ENCODE measurements at regions not wholly inside any gene's neighbourhood (a gene's known extent, or its start where the extent isn't known, plus 50 kb on each side); places are given as distances from the start of the nearest gene placed in this dataset.

DNA sequence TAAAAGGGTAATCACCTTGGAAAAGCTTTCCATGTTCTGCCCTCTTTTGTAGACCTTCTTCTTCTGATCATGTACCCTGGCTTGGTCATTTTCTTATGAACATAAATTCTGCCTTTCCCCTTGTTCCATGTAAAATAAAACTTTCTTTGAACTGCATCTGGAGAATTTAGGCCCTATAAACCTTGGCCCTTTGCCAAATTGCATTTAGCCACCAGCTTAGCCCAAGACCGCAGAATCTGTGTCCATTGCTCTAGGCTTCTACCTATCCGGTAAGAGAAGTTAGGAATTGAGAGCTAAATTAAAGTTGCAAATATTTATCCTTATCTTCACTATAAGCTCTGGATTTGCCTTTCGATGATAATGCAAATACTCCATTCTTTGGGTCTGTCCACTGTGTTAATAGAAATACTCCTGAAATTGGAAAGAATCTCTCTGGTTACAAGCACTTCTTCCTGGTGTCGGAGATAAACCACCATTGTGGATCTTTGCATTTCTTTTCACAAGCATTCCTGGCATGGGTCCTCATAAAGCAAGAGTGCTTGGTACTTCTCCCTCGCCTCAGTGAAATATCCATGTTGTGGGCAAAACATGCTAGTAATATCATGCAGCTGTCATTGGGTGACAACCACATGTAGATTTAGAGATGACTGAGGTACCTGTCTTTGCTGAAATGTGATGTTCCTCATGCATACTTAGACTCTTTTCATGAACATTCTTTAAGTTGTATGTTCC lies 698.0 kb upstream of the WWC1 start:
- Histone ChIP-seq H3K27me3 (ENCODE audit: control insufficient read depth in 2 of 2, insufficient read depth in 2 of 2, low read length in 2 of 2) (no peaks in the 10 kb centered on the region), H3K9me3 (replicated peaks; ENCODE audit: control insufficient read depth, insufficient read depth, low read length) (peaks cover 4% of the 10 kb centered on the region), H3K4me3 (replicated peaks in 1 of 3; ENCODE audit: insufficient read depth in 1 of 3, low read depth in 1 of 3, low read length in 3 of 3) (no peak overlapping the region), H3K27ac (ENCODE audit: insufficient read depth, low read depth, low read length) (no peak overlapping the region), H3K36me3 (ENCODE audit: control insufficient read depth in 2 of 2, extremely low read depth in 1 of 2, insufficient read depth in 2 of 2, low read length in 2 of 2) (no peaks in the 10 kb centered on the region), H2AFZ (ENCODE audit: low read depth, low read length) (no peak overlapping the region), H3K4me1 (ENCODE audit: control insufficient read depth, extremely low read depth, insufficient read depth, low read length) (no peaks in the 10 kb centered on the region), H4K20me1 (replicated peaks; ENCODE audit: control insufficient read depth, extremely low read depth, insufficient read depth, low read length) (no peaks in the 10 kb centered on the region), H3K4me2 (ENCODE audit: insufficient read depth, low read length) (no peak overlapping the region), H3K79me2 (ENCODE audit: control insufficient read depth, insufficient read depth, low read length) (no peaks in the 10 kb centered on the region), H3K9ac (replicated peaks; ENCODE audit: extremely low read depth, insufficient read depth, low read length) (no peak overlapping the region), H3K9me1 (replicated peaks; ENCODE audit: control insufficient read depth, extremely low read depth, insufficient read depth, low read length) (no peaks in the 10 kb centered on the region)
- no peak for TF ChIP-seq GATA2 (IDR thresholded peaks at IDR 0.05; ENCODE audit: insufficient read depth, insufficient read length, low read depth, low read length)
- no peak for TF ChIP-seq JUN (IDR thresholded peaks at IDR 0.05; ENCODE audit: borderline replicate concordance, insufficient read depth, insufficient read length, low read depth)
- intact Hi-C loops (cut with micrococcal nuclease) (no loop called here), dilution Hi-C loops (cut with MboI; ENCODE audit: extremely low pct_ligation_motif_present, low sequenced_read_pairs) (no loop called here)
- ChIA-PET POLR2A (no interaction called here), CTCF (no interaction called here)
- FAIRE-seq (no peak), DNase-seq (ENCODE audit: low read depth, low spot score) (no peak)
- no TSS peak for BruUV-seq (replicated peaks)

DNA sequence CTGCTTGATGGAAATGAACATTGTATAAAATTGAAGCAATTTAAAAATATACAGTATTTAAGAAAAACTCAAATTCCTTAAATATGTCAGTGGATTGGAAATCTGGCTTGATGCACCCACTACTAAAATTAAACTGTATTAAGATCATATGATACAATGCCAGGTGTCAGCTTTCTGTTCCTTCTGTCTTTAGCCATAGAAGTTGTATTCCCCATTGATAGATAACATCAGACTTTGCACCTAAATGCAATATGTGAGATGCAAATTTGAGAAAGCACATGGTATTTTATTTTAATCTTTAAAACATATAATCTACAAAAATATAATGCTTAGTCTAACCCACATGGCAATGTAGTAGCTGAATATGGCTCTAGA lies 697.4 kb upstream of the WWC1 start:
- H3K9me1 ChIP-seq (replicated peaks; ENCODE audit: control insufficient read depth, extremely low read depth, insufficient read depth, low read length): no peaks in the 10 kb centered on the region
- peaks cover 4% of the 10 kb centered on the region for H3K9me3 ChIP-seq (replicated peaks; ENCODE audit: control insufficient read depth, insufficient read depth, low read length)
- H4K20me1 ChIP-seq (replicated peaks; ENCODE audit: control insufficient read depth, extremely low read depth, insufficient read depth, low read length): no peaks in the 10 kb centered on the region
- TF ChIP-seq EZH2 (IDR thresholded peaks at IDR 0.05; ENCODE audit: borderline replicate concordance, low read depth, low read length, severe bottlenecking): no peak
- TF ChIP-seq FOS (IDR thresholded peaks at IDR 0.05; ENCODE audit: borderline replicate concordance, insufficient read depth, low read length): no peak
- TF ChIP-seq, protein P1, sequence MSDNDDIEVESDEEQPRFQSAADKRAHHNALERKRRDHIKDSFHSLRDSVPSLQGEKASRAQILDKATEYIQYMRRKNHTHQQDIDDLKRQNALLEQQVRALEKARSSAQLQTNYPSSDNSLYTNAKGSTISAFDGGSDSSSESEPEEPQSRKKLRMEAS (IDR thresholded peaks at IDR 0.05; ENCODE audit: insufficient read depth, insufficient read length): no peak
- TF ChIP-seq GATA2 (IDR thresholded peaks at IDR 0.05; ENCODE audit: insufficient read depth, insufficient read length, low read depth, low read length): no peak
- no peak for TF ChIP-seq POLR2A (IDR thresholded peaks at IDR 0.05; ENCODE audit: low read depth, low read length)
- no peak for TF ChIP-seq JUN (IDR thresholded peaks at IDR 0.05; ENCODE audit: borderline replicate concordance, insufficient read depth, insufficient read length, low read depth)
- H3K4me1 ChIP-seq (ENCODE audit: control insufficient read depth, extremely low read depth, insufficient read depth, low read length): no peaks in the 10 kb centered on the region
- no peak overlapping the region for H3K9ac ChIP-seq (replicated peaks; ENCODE audit: extremely low read depth, insufficient read depth, low read length)
- dilution Hi-C loops (cut with MboI; ENCODE audit: extremely low pct_ligation_motif_present, low sequenced_read_pairs): no loop called here
- ChIA-PET CTCF (no interaction called here), POLR2A (no interaction called here)
- no peak overlapping the region for H3K27ac ChIP-seq (ENCODE audit: insufficient read depth, low read depth, low read length)
- intact Hi-C loops (cut with micrococcal nuclease): no loop called here
- H3K36me3 ChIP-seq (ENCODE audit: control insufficient read depth in 2 of 2, extremely low read depth in 1 of 2, insufficient read depth in 2 of 2, low read length in 2 of 2): no peaks in the 10 kb centered on the region
- H2AFZ ChIP-seq (ENCODE audit: low read depth, low read length): no peak overlapping the region
- H3K4me2 ChIP-seq (ENCODE audit: insufficient read depth, low read length): no peak overlapping the region
- H3K4me3 ChIP-seq (replicated peaks in 1 of 3; ENCODE audit: insufficient read depth in 1 of 3, low read depth in 1 of 3, low read length in 3 of 3): no peak overlapping the region
- no peaks in the 10 kb centered on the region for H3K79me2 ChIP-seq (ENCODE audit: control insufficient read depth, insufficient read depth, low read length)
- DNase-seq (ENCODE audit: low read depth, low spot score) (no peak), FAIRE-seq (no peak)
- H3K27me3 ChIP-seq (ENCODE audit: control insufficient read depth in 2 of 2, insufficient read depth in 2 of 2, low read length in 2 of 2): no peaks in the 10 kb centered on the region
- BruUV-seq (replicated peaks): no TSS peak

Measured in endothelial cell of umbilical vein (primary cell).